SJSA1 (cell line): ENCODE measurements at regions not wholly inside any gene's neighbourhood (a gene's known extent, or its start where the extent isn't known, plus 50 kb on each side); places are given as distances from the start of the nearest gene placed in this dataset.
"Not testable (repeated sequence)": the region's sequence is repeated elsewhere in the genome, so short reads cannot be mapped to it uniquely, and the experiment has no call there.

Experiments used
- DNase-seq, 2 experiments: peaks; one replicate each; pipeline ENCODE4 v3.0.0-alpha.2; 2015 to 2020; ENCODE audit warnings: low spot score in 2 of 2, low read depth in 1 of 2
- H3K27ac ChIP-seq: fragments of 250-450 bp; sonication (Bioruptor Pico); 2 replicates; pipeline ENCODE4 v1.5.1; 2020; ENCODE audit warnings: mild to moderate bottlenecking, moderate library complexity
- H3K27me3 ChIP-seq: fragments of 250-450 bp; sonication (Bioruptor Pico); replicated peaks from 2 replicates; pipeline ENCODE4 v1.5.1; 2020; ENCODE audit warnings: mild to moderate bottlenecking, moderate library complexity
- H3K36me3 ChIP-seq: fragments of 250-450 bp; sonication (Bioruptor Pico); 2 replicates; pipeline ENCODE4 v1.5.1; 2020; ENCODE audit warnings: mild to moderate bottlenecking
- H3K4me1 ChIP-seq: fragments of 250-450 bp; sonication (Bioruptor Pico); replicated peaks from 2 replicates; pipeline ENCODE4 v1.6.1; 2021; ENCODE audit warnings: mild to moderate bottlenecking
- H3K4me3 ChIP-seq: fragments of 250-450 bp; sonication (Bioruptor Pico); 2 replicates; pipeline ENCODE4 v1.5.1; 2020; ENCODE audit warnings: mild to moderate bottlenecking
- H3K9me3 ChIP-seq: fragments of 250-450 bp; sonication (Bioruptor Pico); replicated peaks from 2 replicates; pipeline ENCODE4 v1.5.1; 2020; ENCODE audit warnings: mild to moderate bottlenecking

DNA sequence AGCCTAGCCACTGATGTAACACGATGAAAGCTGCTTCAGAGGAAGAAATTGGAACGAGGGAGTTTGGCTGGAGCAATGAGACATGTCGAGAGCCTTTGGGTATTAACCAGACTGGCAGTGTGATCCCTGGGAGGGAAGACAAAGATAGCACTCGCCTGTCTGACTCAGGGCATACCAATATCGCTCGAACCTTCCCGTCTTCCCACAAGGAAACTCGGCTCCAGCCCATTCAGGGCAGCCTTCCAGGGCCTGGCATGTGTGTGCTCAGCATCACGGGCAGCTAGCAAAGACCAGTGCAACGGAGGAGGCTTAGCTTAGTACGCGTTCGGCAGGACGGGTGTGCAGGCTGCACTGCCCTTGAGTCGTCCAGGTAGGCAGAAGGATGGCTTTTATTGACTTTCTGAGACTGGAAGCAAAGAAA is 356.9 kb upstream of the WWC1 start:
- Histone ChIP-seq H3K4me3 (no peak overlapping the region), H3K36me3 (0 out of 2 replicates have a peak, but pooled peaks cover 3% of the 10 kb centered on the region), H3K4me1 (peaks cover 10% of the 10 kb centered on the region), H3K27me3 (no peaks in the 10 kb centered on the region), H3K27ac (no peak overlapping the region), H3K9me3 (no peaks in the 10 kb centered on the region)
- DNase-seq, result no peak

DNA sequence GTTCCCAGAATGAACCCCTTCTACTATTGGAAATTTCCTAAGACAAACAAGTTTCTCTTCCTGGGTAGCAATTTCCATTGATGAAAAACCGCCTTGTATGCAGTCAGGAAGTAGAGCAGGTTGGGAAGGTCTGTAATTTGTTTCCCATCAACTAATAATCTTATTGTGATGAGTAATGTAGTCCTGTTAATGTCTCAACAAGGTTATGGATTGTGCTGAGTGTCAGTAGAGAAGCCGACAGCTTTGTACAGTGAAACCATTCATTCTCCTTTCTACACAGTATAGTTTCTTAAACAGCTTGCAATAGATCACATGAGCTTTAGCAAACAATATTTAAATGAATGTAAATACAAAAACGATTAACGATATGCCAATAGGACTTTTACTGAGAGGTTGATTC is 355.4 kb upstream of the WWC1 start:
- Histone ChIP-seq H3K27ac (no peak overlapping the region), H3K36me3 (0 out of 2 replicates have a peak, but pooled peaks cover 3% of the 10 kb centered on the region), H3K4me1 (peaks cover 21% of the 10 kb centered on the region), H3K9me3 (no peaks in the 10 kb centered on the region), H3K27me3 (no peaks in the 10 kb centered on the region), H3K4me3 (no peak overlapping the region)
- no peak for DNase-seq

- 0 out of 2 replicates have a peak, but pooled peaks cover 3% of the 10 kb centered on the region for H3K36me3 ChIP-seq
- H3K4me1 ChIP-seq, result peaks cover 21% of the 10 kb centered on the region
- H3K27me3 ChIP-seq, result no peaks in the 10 kb centered on the region
These were observed 354.4 kb upstream of the WWC1 start for GRCh38 chr5:167936944-167937634.

GRCh38 chr5:167937635-167937998 is 353.8 kb upstream of the WWC1 start:
- peak in 1 of 2 experiments; percentile 38 for DNase-seq

More at GRCh38 chr5:167936944-167937634, 354.4 kb upstream of the WWC1 start:
- Histone ChIP-seq H3K27ac (peak overlapping the region; percentile 6; the same call in 1 of the 2 replicates), H3K9me3 (no peaks in the 10 kb centered on the region), H3K4me3 (no peak overlapping the region)
- DNase-seq, result no peak

DNA sequence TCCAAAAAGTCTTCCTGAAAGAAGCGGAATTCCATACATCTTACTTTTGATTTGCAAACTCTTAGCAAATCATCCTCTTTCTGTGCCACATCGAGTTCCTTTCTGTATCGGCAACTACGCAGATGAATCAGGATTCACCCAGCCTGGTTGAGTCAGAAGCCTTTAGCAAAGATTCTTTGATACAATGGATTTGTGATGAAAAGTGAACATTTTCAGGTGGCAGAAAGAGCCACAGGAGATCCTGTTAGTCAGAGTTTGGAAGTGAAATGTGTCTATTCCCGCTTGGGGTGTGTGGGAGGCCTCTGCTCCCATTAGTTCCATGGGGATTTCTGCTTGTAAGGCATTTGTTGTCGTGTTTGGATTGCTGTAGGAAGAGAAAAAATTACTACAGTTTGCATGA is 351.8 kb upstream of the WWC1 start:
- 0 out of 2 replicates have a peak, but pooled peaks cover 3% of the 10 kb centered on the region for H3K36me3 ChIP-seq
- peaks cover 45% of the 10 kb centered on the region for H3K4me1 ChIP-seq
- H3K4me3 ChIP-seq, result no peak overlapping the region
- H3K27me3 ChIP-seq, result no peaks in the 10 kb centered on the region
- no peak overlapping the region for H3K27ac ChIP-seq
- no peak for DNase-seq
- no peaks in the 10 kb centered on the region for H3K9me3 ChIP-seq

More at GRCh38 chr5:167937635-167937998, 353.8 kb upstream of the WWC1 start:
- H3K27me3 ChIP-seq, result no peaks in the 10 kb centered on the region
- peak overlapping the region; percentile 6; the same call in 1 of the 2 replicates for H3K27ac ChIP-seq
- no peaks in the 10 kb centered on the region for H3K9me3 ChIP-seq
- no peak overlapping the region for H3K4me3 ChIP-seq
- H3K36me3 ChIP-seq, result 0 out of 2 replicates have a peak, but pooled peaks cover 3% of the 10 kb centered on the region
- H3K4me1 ChIP-seq, result peaks cover 24% of the 10 kb centered on the region

DNA sequence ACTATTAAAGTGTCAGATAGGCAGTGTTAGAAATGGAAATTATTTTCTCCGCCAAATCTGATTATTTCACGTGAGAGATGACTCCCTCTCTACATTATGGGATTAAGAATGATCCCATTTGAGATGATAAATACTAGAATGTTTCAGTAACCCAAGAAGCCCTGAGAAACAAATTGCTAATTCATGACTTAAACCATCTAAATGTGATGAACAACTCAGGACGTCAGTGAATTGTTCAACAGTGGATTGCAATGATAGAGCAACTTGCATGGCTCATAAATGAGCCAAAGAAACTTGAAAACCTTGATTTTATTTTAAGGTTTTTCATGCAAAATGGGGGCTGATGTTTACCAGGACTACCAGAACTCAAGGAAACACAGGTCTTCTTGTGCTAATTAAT is 350.5 kb upstream of the WWC1 start:
- Histone ChIP-seq H3K27ac (no peak overlapping the region), H3K4me3 (no peak overlapping the region), H3K4me1 (peaks cover 57% of the 10 kb centered on the region), H3K36me3 (0 out of 2 replicates have a peak, but pooled peaks cover 3% of the 10 kb centered on the region), H3K9me3 (no peaks in the 10 kb centered on the region), H3K27me3 (no peaks in the 10 kb centered on the region)
- no peak for DNase-seq

- H3K27ac ChIP-seq, H3K36me3 ChIP-seq: not testable (repeated sequence)
- H3K4me1 ChIP-seq, result peaks cover 64% of the 10 kb centered on the region
These were observed 349.9 kb upstream of the WWC1 start for GRCh38 chr5:167941556-167941955.

GRCh38 chr5:167943343-167943742 is 348.1 kb upstream of the WWC1 start:
- Histone ChIP-seq H3K9me3 (no peaks in the 10 kb centered on the region), H3K27me3 (no peaks in the 10 kb centered on the region), H3K27ac (peak overlapping the region; percentile 99), H3K4me1 (peaks cover 71% of the 10 kb centered on the region), H3K36me3 (no peaks in the 10 kb centered on the region), H3K4me3 (no peak overlapping the region)
- DNase-seq, result peak in 1 of 2 experiments; percentile 50

More at GRCh38 chr5:167941556-167941955, 349.9 kb upstream of the WWC1 start:
- H3K4me3 ChIP-seq, H3K27me3 ChIP-seq, H3K9me3 ChIP-seq, DNase-seq: not testable (repeated sequence)

DNA sequence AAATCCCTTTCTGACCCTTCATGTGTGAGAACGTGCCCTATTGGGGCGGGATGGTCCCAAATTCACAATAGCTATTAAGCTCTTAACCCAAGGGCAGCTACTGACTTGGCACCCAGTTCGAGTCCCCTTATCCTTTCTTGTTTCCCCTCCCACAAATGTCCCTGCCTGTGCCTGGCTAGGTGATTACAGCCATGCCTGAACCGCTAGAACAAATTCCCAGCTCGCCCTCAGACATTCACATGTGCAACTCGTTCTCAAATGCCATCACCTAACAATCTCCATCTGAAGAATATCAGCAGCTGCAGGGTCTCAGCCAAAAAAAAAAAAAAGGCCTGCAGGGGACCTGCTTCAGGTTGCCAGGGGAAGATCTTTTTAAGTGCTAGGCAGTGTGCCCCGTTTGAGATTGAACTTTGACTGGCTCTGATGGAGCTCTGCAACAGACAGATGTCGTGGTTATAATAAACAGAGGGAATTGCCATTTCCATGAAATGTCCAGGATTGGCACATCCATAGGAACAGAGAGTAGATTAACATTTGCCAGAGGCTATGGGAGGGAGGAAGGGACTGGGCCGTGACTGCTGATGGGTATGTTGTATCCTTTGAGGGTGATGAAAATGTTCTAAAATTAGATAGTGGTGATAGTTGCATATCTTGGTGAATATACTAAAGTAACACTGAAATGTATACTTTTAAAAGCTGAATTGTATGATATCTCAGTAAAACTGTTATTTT is 347.2 kb upstream of the WWC1 start:
- peak overlapping the region; percentile 99 for H3K27ac ChIP-seq
- no peaks in the 10 kb centered on the region for H3K9me3 ChIP-seq
- H3K36me3 ChIP-seq, result no peaks in the 10 kb centered on the region
- peaks cover 80% of the 10 kb centered on the region for H3K4me1 ChIP-seq
- no peak for DNase-seq
- no peak overlapping the region for H3K4me3 ChIP-seq
- no peaks in the 10 kb centered on the region for H3K27me3 ChIP-seq

DNA sequence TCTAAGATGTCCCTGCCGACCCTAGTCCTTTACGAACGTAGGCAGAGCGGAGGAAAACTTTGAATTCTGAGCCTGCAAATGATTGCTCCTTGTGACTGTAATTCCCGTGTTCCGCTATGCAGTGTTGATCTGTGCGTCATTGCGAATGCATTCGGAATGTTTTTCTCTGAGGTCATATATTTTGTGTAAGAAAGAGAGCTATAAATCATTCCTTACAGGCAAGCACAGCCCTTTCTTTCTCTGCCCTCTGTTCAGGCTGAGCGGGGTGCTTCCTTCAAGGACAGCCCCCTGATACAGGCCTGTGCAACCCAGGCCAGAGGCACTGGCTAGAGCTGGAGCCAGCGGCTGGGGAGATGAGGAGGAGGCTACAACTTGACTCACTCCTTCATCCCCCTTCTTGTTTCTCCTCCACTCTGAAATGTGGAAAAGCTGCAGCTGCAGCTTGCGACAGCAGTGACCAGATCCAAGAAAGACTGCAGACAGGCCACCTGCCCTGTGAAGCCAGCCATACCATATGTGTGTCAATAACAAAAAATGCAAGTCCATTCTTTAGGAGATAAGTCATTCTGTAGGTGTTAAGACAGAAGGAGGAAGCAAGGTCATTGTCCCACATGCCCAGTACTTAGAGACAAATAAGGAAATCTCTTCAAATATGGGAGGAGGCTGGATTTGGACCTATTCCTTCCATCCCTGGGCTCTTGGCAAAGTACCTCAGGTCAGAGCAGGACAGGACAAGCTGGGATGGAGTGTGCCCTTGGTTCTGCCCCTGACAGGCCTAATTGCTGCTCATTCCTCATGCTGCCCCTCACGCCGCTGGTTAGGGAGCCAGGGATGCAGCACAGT is 345.7 kb upstream of the WWC1 start:
- H3K4me1 ChIP-seq, result peaks cover 84% of the 10 kb centered on the region
- no peaks in the 10 kb centered on the region for H3K9me3 ChIP-seq
- no peak overlapping the region for H3K4me3 ChIP-seq
- DNase-seq, result peak; percentile 95 to 99
- H3K36me3 ChIP-seq, result no peaks in the 10 kb centered on the region
- no peaks in the 10 kb centered on the region for H3K27me3 ChIP-seq
- H3K27ac ChIP-seq, result peak overlapping the region; percentile 99

DNA sequence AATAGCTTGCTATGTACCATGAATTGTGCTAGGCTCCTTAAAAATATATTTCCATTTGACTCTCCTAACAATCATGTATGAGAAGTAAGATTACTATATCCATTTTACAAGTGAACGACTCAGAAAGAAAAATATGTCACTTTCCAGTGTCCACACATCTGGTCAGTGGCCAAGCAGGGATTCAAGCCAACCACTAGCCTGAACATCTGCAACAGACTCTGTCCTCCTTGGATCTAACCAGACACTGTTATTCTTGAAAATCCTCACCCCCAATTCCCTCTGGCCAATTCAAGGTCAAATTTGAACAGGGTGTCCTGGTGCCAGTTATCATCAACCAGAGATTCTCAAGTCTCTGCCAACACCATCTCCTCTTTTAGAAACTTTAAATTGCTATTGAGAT is 344.1 kb upstream of the WWC1 start:
- Histone ChIP-seq H3K36me3 (no peaks in the 10 kb centered on the region), H3K4me3 (no peak overlapping the region), H3K27ac (peak overlapping the region; percentile 99), H3K27me3 (no peaks in the 10 kb centered on the region), H3K4me1 (peaks cover 98% of the 10 kb centered on the region), H3K9me3 (no peaks in the 10 kb centered on the region)
- DNase-seq, result no peak

GRCh38 chr5:167948251-167948650 is 343.2 kb upstream of the WWC1 start:
- DNase-seq, result no peak
- Histone ChIP-seq H3K36me3 (no peaks in the 10 kb centered on the region), H3K27ac (peak overlapping the region; percentile 99), H3K9me3 (no peaks in the 10 kb centered on the region), H3K4me3 (no peak overlapping the region), H3K4me1 (peaks cover 98% of the 10 kb centered on the region), H3K27me3 (no peaks in the 10 kb centered on the region)

DNA sequence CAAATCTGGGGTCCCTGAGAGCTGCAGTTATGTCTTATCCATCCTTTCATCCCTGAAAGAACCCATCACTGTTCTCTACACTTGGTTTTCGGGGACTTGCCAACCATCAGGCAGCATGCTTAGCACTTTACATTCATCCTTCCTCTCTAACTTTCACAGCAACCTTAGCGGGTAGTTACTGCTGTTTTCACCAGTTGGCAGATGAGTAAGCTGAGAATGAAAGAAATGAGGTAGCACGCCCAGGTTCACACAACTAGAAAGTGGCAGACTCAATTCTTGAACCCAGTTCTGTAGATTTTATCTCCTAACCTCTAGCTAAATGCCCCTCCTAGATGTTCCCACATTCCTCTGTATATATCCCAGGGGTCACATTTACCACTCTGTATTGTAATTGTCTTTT is 342.0 kb upstream of the WWC1 start:
- no peak for DNase-seq
- H3K9me3 ChIP-seq, result no peaks in the 10 kb centered on the region
- no peaks in the 10 kb centered on the region for H3K27me3 ChIP-seq
- H3K4me3 ChIP-seq, result no peak overlapping the region
- no peaks in the 10 kb centered on the region for H3K36me3 ChIP-seq
- peaks cover 94% of the 10 kb centered on the region for H3K4me1 ChIP-seq
- H3K27ac ChIP-seq, result peak overlapping the region; percentile 99
